SK-N-SH (cell line): ENCODE measurements at regions not wholly inside any gene's neighbourhood (a gene's known extent, or its start where the extent isn't known, plus 50 kb on each side); places are given as distances from the start of the nearest gene placed in this dataset.

Source experiments
- CHD2 ChIP-seq: fragments of 150-350 bp; IDR thresholded peaks from 2 replicates; pipeline ENCODE4 v1.6.1; 2018; ENCODE audit warnings: low read length; ENCODE audit not compliant: partially characterized antibody
- EZH2phosphoT487 ChIP-seq: fragments of 200-600 bp; sonication (generic); IDR thresholded peaks from 2 replicates; pipeline ENCODE4 v1.6.1; 2017; ENCODE audit warnings: low read depth, mixed run types, mild to moderate bottlenecking, antibody characterized with exemption, moderate library complexity, borderline replicate concordance
- MXI1 ChIP-seq: IDR thresholded peaks from 2 replicates; pipeline ENCODE4 v1.6.1; 2012; ENCODE audit warnings: mild to moderate bottlenecking, low read depth, low read length, improper control_type of control experiment
- POLR2AphosphoS5 ChIP-seq: IDR thresholded peaks from 2 replicates; pipeline ENCODE4 v1.6.1; 2012; ENCODE audit warnings: low read depth, low read length
- RAD21 ChIP-seq: IDR thresholded peaks from 2 replicates; pipeline ENCODE4 v1.6.1; 2012; ENCODE audit warnings: mild to moderate bottlenecking, low read length
- RCOR1 ChIP-seq: fragments of 150-350 bp; IDR thresholded peaks from 2 replicates; pipeline ENCODE4 v1.6.1; 2017; ENCODE audit warnings: antibody characterized with exemption, low read length
- RFX5 ChIP-seq: IDR thresholded peaks from 2 replicates; pipeline ENCODE4 v1.6.1; 2012; ENCODE audit warnings: mild to moderate bottlenecking, improper control_type of control experiment, low read length
- RXRA ChIP-seq: IDR thresholded peaks from 2 replicates; pipeline ENCODE4 v1.4.0; 2012; ENCODE audit warnings: low read depth, mild to moderate bottlenecking, borderline replicate concordance
- TAF1 ChIP-seq: IDR thresholded peaks from 2 replicates; pipeline ENCODE4 v1.6.1; 2012; ENCODE audit warnings: low read depth, mild to moderate bottlenecking, low read length, moderate library complexity, borderline replicate concordance
- TF ChIP-seq, protein P1 (sequence below): fragments of 200-600 bp; sonication (generic); IDR thresholded peaks from 2 replicates; pipeline ENCODE4 v1.6.1; 2017; ENCODE audit warnings: antibody characterized with exemption, mild to moderate bottlenecking, moderate library complexity
- TF ChIP-seq, protein P2 (sequence below): IDR thresholded peaks from 2 replicates; pipeline ENCODE4 v1.6.1; 2012; ENCODE audit warnings: mild to moderate bottlenecking, low read depth, low read length, moderate library complexity
- TF ChIP-seq, protein P3 (sequence below): IDR thresholded peaks from 2 replicates; pipeline ENCODE4 v1.4.0; 2012; ENCODE audit warnings: low read depth

DNA sequence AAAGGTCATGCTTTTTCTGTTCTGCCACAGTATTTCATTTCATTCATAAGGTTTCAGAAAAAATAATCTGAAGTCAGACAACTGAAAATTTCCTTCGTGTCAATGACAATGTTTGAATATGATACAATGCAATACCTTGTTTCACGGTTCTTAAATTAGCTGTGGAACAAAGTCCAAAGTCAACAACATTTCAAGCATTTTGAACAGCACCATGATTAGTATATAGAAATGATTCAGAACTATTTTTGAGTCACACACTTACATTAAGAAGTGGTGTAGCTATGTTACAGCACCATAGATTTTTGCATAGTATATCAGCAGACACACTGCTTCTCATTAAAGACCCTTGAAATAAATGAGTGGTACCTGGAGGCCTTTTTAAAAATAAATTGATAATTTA is 178.3 kb upstream of the DSEL start:
- TF ChIP-seq, protein P1, sequence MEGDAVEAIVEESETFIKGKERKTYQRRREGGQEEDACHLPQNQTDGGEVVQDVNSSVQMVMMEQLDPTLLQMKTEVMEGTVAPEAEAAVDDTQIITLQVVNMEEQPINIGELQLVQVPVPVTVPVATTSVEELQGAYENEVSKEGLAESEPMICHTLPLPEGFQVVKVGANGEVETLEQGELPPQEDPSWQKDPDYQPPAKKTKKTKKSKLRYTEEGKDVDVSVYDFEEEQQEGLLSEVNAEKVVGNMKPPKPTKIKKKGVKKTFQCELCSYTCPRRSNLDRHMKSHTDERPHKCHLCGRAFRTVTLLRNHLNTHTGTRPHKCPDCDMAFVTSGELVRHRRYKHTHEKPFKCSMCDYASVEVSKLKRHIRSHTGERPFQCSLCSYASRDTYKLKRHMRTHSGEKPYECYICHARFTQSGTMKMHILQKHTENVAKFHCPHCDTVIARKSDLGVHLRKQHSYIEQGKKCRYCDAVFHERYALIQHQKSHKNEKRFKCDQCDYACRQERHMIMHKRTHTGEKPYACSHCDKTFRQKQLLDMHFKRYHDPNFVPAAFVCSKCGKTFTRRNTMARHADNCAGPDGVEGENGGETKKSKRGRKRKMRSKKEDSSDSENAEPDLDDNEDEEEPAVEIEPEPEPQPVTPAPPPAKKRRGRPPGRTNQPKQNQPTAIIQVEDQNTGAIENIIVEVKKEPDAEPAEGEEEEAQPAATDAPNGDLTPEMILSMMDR, result no peak
- TF ChIP-seq TAF1, result no peak
- no peak for TF ChIP-seq RAD21
- no peak for TF ChIP-seq MXI1
- TF ChIP-seq, protein P2, sequence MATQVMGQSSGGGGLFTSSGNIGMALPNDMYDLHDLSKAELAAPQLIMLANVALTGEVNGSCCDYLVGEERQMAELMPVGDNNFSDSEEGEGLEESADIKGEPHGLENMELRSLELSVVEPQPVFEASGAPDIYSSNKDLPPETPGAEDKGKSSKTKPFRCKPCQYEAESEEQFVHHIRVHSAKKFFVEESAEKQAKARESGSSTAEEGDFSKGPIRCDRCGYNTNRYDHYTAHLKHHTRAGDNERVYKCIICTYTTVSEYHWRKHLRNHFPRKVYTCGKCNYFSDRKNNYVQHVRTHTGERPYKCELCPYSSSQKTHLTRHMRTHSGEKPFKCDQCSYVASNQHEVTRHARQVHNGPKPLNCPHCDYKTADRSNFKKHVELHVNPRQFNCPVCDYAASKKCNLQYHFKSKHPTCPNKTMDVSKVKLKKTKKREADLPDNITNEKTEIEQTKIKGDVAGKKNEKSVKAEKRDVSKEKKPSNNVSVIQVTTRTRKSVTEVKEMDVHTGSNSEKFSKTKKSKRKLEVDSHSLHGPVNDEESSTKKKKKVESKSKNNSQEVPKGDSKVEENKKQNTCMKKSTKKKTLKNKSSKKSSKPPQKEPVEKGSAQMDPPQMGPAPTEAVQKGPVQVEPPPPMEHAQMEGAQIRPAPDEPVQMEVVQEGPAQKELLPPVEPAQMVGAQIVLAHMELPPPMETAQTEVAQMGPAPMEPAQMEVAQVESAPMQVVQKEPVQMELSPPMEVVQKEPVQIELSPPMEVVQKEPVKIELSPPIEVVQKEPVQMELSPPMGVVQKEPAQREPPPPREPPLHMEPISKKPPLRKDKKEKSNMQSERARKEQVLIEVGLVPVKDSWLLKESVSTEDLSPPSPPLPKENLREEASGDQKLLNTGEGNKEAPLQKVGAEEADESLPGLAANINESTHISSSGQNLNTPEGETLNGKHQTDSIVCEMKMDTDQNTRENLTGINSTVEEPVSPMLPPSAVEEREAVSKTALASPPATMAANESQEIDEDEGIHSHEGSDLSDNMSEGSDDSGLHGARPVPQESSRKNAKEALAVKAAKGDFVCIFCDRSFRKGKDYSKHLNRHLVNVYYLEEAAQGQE, result no peak
- no peak for TF ChIP-seq POLR2AphosphoS5
- TF ChIP-seq CHD2, result no peak
- TF ChIP-seq RCOR1, result no peak
- no peak for TF ChIP-seq EZH2phosphoT487
- TF ChIP-seq RXRA, result no peak
- TF ChIP-seq, protein P3, sequence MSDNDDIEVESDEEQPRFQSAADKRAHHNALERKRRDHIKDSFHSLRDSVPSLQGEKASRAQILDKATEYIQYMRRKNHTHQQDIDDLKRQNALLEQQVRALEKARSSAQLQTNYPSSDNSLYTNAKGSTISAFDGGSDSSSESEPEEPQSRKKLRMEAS, result no peak
- TF ChIP-seq RFX5, result no peak
